Medulla oblongata (tissue), 1 donor: ENCODE measurements at regions not wholly inside any gene's neighbourhood (a gene's known extent, or its start where the extent isn't known, plus 50 kb on each side); places are given as distances from the start of the nearest gene placed in this dataset.

ENCODE experiments used
- DNase-seq: peaks from one replicate; pipeline ENCODE4 v3.0.0-alpha.2; 2015; ENCODE audit errors: extremely low spot score

DNA sequence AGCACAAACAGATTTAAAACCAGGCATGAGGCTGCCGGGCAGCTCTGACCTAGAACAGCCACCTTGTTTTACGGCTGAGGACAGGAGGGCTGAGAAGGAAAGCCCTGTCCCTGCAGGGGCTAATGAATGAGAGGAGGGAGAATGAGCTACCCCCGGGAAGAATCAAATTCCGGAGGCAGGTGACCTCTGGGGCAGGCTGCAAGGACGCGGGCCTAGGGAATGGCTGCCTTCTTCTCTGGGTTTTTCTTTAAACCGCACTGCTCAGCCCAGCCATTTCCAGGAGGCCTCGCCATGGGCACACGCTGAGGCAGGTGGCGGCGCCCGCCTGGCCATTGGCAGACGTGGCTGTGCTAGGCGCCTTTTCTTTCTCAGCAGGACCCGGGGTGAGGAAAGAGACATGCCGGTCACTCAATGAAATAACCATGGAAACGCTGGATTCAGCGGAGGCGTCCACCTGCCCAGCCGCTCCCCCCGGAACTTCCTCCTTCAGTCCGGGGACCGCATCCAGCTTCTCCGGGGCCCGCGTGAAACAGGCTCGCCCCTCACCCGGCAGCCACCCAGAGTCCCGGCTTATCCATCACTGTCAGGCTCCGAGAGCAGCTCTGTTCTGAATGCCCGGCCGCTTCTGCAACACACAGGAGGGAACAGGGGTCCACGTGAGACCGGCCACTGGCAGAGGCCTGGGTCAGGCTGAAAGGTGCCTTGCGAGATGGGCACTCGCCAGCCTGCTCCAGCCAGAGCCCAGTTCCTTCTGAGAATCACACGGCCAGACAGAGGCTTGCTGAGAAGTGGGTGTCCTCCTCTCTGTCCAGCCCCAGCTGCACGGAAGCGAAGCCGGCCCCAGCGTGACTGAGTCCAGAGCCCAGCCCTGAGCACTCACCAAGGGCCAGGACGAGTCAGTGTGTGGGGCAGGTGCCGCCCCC lies 82.1 kb downstream of the PDGFA start:
- peak; percentile 37 for DNase-seq

GRCh38 chr7:438361-438760 lies 81.3 kb downstream of the PDGFA start:
- DNase-seq: no peak

DNA sequence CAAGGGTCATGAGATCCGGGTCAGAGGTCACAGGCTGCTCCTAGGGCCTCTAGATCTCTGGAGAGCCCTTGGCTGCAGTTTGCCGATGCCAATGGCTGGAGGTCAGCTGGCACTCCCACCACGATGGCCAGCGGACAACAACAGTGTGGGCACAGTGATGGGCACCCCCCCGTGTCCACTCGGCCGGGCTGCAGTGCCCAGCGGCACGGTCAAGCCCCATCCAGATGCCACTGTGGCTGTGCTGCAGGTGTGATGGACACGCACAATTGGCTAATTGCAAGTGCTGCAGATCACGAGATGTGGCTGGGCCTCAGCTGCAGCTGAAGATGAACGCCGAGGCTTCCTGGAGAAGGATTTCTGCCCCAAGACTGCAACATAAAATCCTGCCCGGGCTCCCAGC lies 80.7 kb downstream of the PDGFA start:
- no peak for DNase-seq

GRCh38 chr7:440059-440749 lies 79.4 kb downstream of the PDGFA start:
- DNase-seq: no peak

DNA sequence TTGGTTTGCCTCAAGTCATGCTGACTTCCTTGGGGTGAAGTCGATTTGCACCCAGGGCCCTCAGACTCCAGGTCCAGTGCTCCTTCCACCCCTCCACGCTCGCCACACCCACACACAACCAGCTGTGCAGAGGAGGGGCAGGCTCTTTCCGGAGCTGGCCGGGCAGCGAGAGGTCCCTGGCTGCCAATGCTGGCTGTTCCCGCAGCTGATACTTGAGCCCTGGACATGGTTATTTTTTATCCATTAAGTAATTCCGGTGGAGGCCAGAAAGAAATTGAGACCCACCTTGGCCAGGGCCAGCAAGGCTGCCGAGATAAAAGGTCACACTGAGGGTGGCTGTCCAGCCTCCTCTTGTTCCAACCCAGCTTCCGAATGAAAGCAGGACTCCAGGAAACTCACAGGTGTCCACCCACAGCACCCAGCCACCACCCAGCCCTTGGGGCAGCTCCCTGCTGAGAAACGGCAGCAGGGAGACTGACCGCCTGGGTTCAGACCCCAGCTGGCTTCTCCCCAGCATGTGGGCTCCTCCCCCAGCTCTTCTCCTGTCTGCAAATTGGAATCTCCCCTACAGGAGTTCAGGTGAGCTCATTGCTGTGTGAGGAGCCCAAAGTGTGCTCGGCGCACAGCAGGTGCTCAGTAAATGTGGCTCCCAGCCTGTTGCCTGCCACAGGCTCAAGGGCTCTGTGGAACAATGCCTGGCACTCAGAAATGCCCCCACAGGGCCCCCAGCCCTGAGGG lies 77.8 kb downstream of the PDGFA start:
- DNase-seq: no peak

DNA sequence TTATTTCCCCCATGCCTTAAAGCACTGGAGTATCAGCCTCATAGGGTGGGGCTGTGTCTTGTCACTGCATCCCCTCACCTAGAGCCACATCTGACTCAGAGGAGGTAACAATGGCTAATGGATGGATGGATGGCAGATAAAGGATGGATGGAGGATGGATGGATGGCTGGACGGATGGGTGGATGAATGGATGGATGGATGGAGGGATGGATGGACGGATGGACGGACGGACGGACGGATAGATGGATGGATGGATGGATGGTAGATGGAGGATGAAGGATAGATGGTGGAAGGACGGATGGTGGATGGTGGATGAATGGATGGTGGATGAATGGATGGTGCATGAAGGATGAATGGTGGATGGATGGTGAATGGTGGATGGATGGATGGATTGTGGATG lies 77.2 kb downstream of the PDGFA start:
- no peak for DNase-seq

GRCh38 chr7:443279-443833 lies 76.3 kb downstream of the PDGFA start:
- DNase-seq: no peak

GRCh38 chr7:444606-445005 lies 75.0 kb downstream of the PDGFA start:
- DNase-seq: peak; percentile 67

- DNase-seq: no peak
Observed at GRCh38 chr7:445020-445419, 74.6 kb downstream of the PDGFA start.

DNA sequence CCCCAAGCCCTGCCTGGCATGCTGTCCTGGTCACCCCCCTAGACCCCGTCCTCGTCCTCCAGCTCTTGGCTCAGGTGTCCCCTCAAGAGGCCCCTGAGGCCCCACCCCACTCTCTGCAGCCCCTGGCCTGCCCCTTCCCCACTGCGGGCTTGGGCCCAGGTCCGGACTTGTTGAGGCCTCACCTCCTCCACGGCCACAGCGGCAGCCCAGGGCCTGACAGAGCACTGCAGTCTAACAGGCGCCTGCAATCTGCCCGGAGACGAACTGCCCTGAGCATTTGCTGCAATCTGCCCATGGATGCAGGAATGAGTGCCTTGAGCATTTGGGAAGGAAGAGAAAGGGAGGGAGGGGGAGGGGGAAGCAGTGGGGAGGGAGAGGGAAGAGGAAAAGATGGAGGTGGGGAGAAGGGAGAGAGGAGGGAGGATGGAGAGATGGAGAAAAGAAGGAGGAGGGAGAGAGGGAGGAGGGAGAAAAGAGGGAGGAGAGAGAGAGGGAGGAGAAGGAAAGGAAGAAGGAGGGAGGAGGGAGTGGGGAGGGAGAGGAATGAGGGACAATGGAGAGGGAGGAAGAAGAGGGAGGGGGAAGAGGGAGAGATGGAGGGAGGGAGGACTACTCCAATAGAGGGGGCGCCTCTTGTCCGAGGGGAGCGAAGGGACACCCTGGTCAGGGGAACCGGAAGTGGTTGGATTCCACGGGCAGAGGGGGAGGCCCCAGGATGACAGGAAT lies 73.9 kb downstream of the PDGFA start:
- no peak for DNase-seq

GRCh38 chr7:446289-446935 lies 73.2 kb downstream of the PDGFA start:
- DNase-seq: no peak
